BLaER1 treated with 17β-estradiol and CSF1 and Interleukin-3, amounts not matched to agents 10 nM and 100 nM (cell line): ENCODE measurements at regions not wholly inside any gene's neighbourhood (a gene's known extent, or its start where the extent isn't known, plus 50 kb on each side); places are given as distances from the start of the nearest gene placed in this dataset.

Source experiments
- H3K27ac ChIP-seq, 11 experiments: shearing (Covaris generic); formaldehyde crosslinking; 2 replicates each; pipeline ENCODE4 v1.8.1; 2022
- H3K27me3 ChIP-seq, 11 experiments: shearing (Covaris generic); formaldehyde crosslinking; 2 replicates each; pipeline ENCODE4 v1.8.1; 2022
- H3K36me3 ChIP-seq, 11 experiments: shearing (Covaris generic); formaldehyde crosslinking; 2 replicates each; pipeline ENCODE4 v1.8.1; 2022
- H3K4me1 ChIP-seq, 10 experiments: shearing (Covaris generic); formaldehyde crosslinking; 2 replicates each; pipeline ENCODE4 v1.8.1; 2022
- H3K4me2 ChIP-seq, 11 experiments: shearing (Covaris generic); formaldehyde crosslinking; 2 replicates each; pipeline ENCODE4 v1.8.1; 2022
- H3K4me3 ChIP-seq, 10 experiments: shearing (Covaris generic); formaldehyde crosslinking; 2 replicates each; pipeline ENCODE4 v1.8.1; 2022
- H3K9ac ChIP-seq, 11 experiments: shearing (Covaris generic); formaldehyde crosslinking; 2 replicates each; pipeline ENCODE4 v1.8.1; 2022
- H3K9me3 ChIP-seq, 11 experiments: shearing (Covaris generic); formaldehyde crosslinking; replicated peaks in 1 of 11; 2 replicates each; pipeline ENCODE4 v1.8.1; 2022
- H4K20me1 ChIP-seq, 11 experiments: shearing (Covaris generic); formaldehyde crosslinking; 2 replicates each; pipeline ENCODE4 v1.8.1; 2022
- Cebpa-rat ChIP-seq, 11 experiments: shearing (Covaris generic); IDR thresholded peaks; 2 replicates each; pipeline ENCODE4 v1.8.1; 2022

- Histone ChIP-seq H3K36me3 (no peaks in the 10 kb centered on the region), H3K4me3 (no peak overlapping the region), H3K4me2 (peak overlapping the region; percentile 0 to 90 (median 65); a peak in 17 of 22 replicates), H3K9me3 (peaks cover 8 to 25% (median 14%) of the 10 kb centered on the region in 11 experiments; a peak in 14 of 22 replicates), H3K4me1 (peaks cover 49 to 88% (median 69%) of the 10 kb centered on the region in 10 experiments), H3K27me3 (no peaks in the 10 kb centered on the region), H4K20me1 (no peaks in the 10 kb centered on the region), H3K9ac (peak overlapping the region in 3 of 11 experiments; percentile 54 to 71 (median 70); a peak in 4 of 22 replicates), H3K27ac (peak overlapping the region in 7 of 11 experiments; percentile 1 to 84 (median 72); a peak in 9 of 22 replicates)
- TF ChIP-seq Cebpa-rat (IDR thresholded peaks at IDR 0.05): no peak
Observed at GRCh38 chr6:11433860-11434259, 103.7 kb upstream of the TMEM170B start.

GRCh38 chr6:11432713-11433450, 104.7 kb upstream of the TMEM170B start:
- no peak overlapping the region for H3K4me3 ChIP-seq
- H3K9me3 ChIP-seq: peaks cover 8 to 24% (median 14%) of the 10 kb centered on the region in 11 experiments; a peak in 14 of 22 replicates
- H3K27me3 ChIP-seq: no peaks in the 10 kb centered on the region
- peak overlapping the region; percentile 39 to 93 (median 80); a peak in 20 of 22 replicates for H3K4me2 ChIP-seq
- no peaks in the 10 kb centered on the region for H4K20me1 ChIP-seq
- H3K27ac ChIP-seq: peak overlapping the region in 9 of 11 experiments; percentile 2 to 84 (median 70); a peak in 14 of 22 replicates
- peak overlapping the region in 4 of 11 experiments; percentile 39 to 71 (median 62); a peak in 6 of 22 replicates for H3K9ac ChIP-seq
- peaks cover 57 to 88% (median 70%) of the 10 kb centered on the region in 10 experiments for H3K4me1 ChIP-seq
- no peak for TF ChIP-seq Cebpa-rat (IDR thresholded peaks at IDR 0.05)
- no peaks in the 10 kb centered on the region for H3K36me3 ChIP-seq

- H3K4me2 ChIP-seq: peak overlapping the region in 10 of 11 experiments; percentile 65 to 93 (median 82); a peak in 20 of 22 replicates
- H3K4me1 ChIP-seq: peaks cover 65 to 91% (median 75%) of the 10 kb centered on the region in 10 experiments
- peak overlapping the region in 3 of 11 experiments; percentile 54 to 71 (median 70); a peak in 5 of 22 replicates for H3K9ac ChIP-seq
- no peak overlapping the region for H3K4me3 ChIP-seq
- H3K36me3 ChIP-seq: no peaks in the 10 kb centered on the region
- H3K27ac ChIP-seq: peak overlapping the region in 9 of 11 experiments; percentile 0 to 84 (median 70); a peak in 11 of 22 replicates
- TF ChIP-seq Cebpa-rat (IDR thresholded peaks at IDR 0.05): no peak
- peaks cover 7 to 18% (median 14%) of the 10 kb centered on the region in 11 experiments; a peak in 14 of 22 replicates for H3K9me3 ChIP-seq
- H3K27me3 ChIP-seq: no peaks in the 10 kb centered on the region
- H4K20me1 ChIP-seq: no peaks in the 10 kb centered on the region
Observed at GRCh38 chr6:11432091-11432490, 105.5 kb upstream of the TMEM170B start.

- Histone ChIP-seq H3K4me2 (peak overlapping the region; percentile 65 to 93 (median 83)), H3K4me1 (peaks cover 71 to 97% (median 81%) of the 10 kb centered on the region in 10 experiments), H3K4me3 (no peak overlapping the region), H3K9ac (no peak overlapping the region), H3K9me3 (peaks cover under 1 to 13% (median 9%) of the 10 kb centered on the region in 11 experiments; a peak in 14 of 22 replicates), H3K36me3 (no peaks in the 10 kb centered on the region), H3K27ac (peak overlapping the region in 9 of 11 experiments; percentile 14 to 84 (median 70); a peak in 11 of 22 replicates), H3K27me3 (no peaks in the 10 kb centered on the region), H4K20me1 (no peaks in the 10 kb centered on the region)
- TF ChIP-seq Cebpa-rat (IDR thresholded peaks at IDR 0.05): no peak
Observed at GRCh38 chr6:11431455-11431937, 106.1 kb upstream of the TMEM170B start.

- no peak for TF ChIP-seq Cebpa-rat (IDR thresholded peaks at IDR 0.05)
- Histone ChIP-seq H3K36me3 (no peaks in the 10 kb centered on the region), H3K4me3 (no peak overlapping the region), H3K27ac (peak overlapping the region; percentile 63 to 86 (median 82); a peak in 18 of 22 replicates), H3K4me1 (peaks cover 80 to 96% (median 91%) of the 10 kb centered on the region in 10 experiments), H3K9me3 (peaks cover 0 to 5% (median 0%) of the 10 kb centered on the region in 11 experiments; a peak in 3 of 22 replicates), H4K20me1 (no peaks in the 10 kb centered on the region), H3K4me2 (peak overlapping the region; percentile 59 to 93 (median 83)), H3K9ac (peak overlapping the region in 4 of 11 experiments; percentile 47 to 69 (median 66); a peak in 8 of 22 replicates), H3K27me3 (no peaks in the 10 kb centered on the region)
Observed at GRCh38 chr6:11430036-11430435, 107.5 kb upstream of the TMEM170B start.

- Histone ChIP-seq H3K9me3 (peaks cover 0 to 5% (median 0%) of the 10 kb centered on the region in 11 experiments; a peak in 3 of 22 replicates), H3K4me1 (peaks cover 80 to 95% (median 91%) of the 10 kb centered on the region in 10 experiments), H3K36me3 (no peaks in the 10 kb centered on the region), H3K27ac (peak overlapping the region; percentile 63 to 86 (median 82); a peak in 21 of 22 replicates), H3K27me3 (no peaks in the 10 kb centered on the region), H3K4me2 (peak overlapping the region; percentile 59 to 93 (median 83)), H3K9ac (peak overlapping the region in 8 of 11 experiments; percentile 47 to 73 (median 62); a peak in 14 of 22 replicates), H3K4me3 (no peak overlapping the region), H4K20me1 (no peaks in the 10 kb centered on the region)
- TF ChIP-seq Cebpa-rat (IDR thresholded peaks at IDR 0.05): no peak
Observed at GRCh38 chr6:11429577-11429976, 108.0 kb upstream of the TMEM170B start.

GRCh38 chr6:11428895-11429294, 108.7 kb upstream of the TMEM170B start:
- Histone ChIP-seq H3K36me3 (no peaks in the 10 kb centered on the region), H3K27me3 (no peaks in the 10 kb centered on the region), H3K9me3 (peaks cover 0 to 5% (median 0%) of the 10 kb centered on the region in 11 experiments; a peak in 3 of 22 replicates), H3K27ac (peak overlapping the region; percentile 63 to 86 (median 82)), H3K4me3 (peak overlapping the region in 3 of 10 experiments; percentile 9 to 20 (median 15); a peak in 2 of 20 replicates), H4K20me1 (no peaks in the 10 kb centered on the region), H3K9ac (peak overlapping the region; percentile 31 to 73 (median 61); a peak in 17 of 22 replicates), H3K4me1 (peaks cover 75 to 95% (median 86%) of the 10 kb centered on the region in 10 experiments), H3K4me2 (peak overlapping the region; percentile 59 to 93 (median 83))
- peak in 8 of 11 experiments; percentile 37 to 91 (median 76); a peak in 12 of 22 replicates for TF ChIP-seq Cebpa-rat (IDR thresholded peaks at IDR 0.05)

GRCh38 chr6:11428371-11428770, 109.2 kb upstream of the TMEM170B start:
- peaks cover 0 to 5% (median 0%) of the 10 kb centered on the region in 11 experiments; a peak in 3 of 22 replicates for H3K9me3 ChIP-seq
- H3K9ac ChIP-seq: peak overlapping the region; percentile 31 to 73 (median 61); a peak in 19 of 22 replicates
- H3K27ac ChIP-seq: peak overlapping the region; percentile 63 to 86 (median 82)
- H3K27me3 ChIP-seq: no peaks in the 10 kb centered on the region
- H3K4me2 ChIP-seq: peak overlapping the region; percentile 59 to 93 (median 83)
- H3K4me3 ChIP-seq: peak overlapping the region in 6 of 10 experiments; percentile 2 to 20 (median 15); a peak in 5 of 20 replicates
- TF ChIP-seq Cebpa-rat (IDR thresholded peaks at IDR 0.05): no peak
- no peaks in the 10 kb centered on the region for H4K20me1 ChIP-seq
- peaks cover 72 to 90% (median 81%) of the 10 kb centered on the region in 10 experiments for H3K4me1 ChIP-seq
- H3K36me3 ChIP-seq: no peaks in the 10 kb centered on the region
